ENCODE measurements at regions not wholly inside any gene's neighbourhood (a gene's known extent, or its start where the extent isn't known, plus 50 kb on each side); places are given as distances from the start of the nearest gene placed in this dataset.

DNA sequence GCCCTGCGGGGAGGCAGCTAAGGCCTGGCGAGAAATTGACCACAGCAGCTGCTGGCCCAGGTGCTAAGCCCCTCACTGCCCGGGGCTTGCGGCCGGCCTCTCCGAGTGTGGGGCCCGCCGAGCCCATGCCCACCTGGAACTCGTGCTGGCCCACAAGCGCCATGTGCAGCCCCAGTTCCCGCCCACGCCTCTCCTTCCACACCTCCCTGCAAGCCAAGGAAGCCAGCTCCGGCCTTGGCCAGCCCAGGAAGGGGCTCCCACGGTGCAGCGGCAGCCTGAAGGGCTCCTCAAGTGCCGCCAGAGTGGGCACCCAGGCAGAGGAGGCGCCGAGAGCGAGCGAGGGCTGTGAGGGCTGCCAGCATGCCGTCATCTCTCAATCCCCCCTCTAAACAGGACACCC lies 304.6 kb upstream of the FAM98A start:
- 8% methylated on average over 6 of the region's 21 CpGs for WGBS (ENCODE audit: low lambda C conversion rate)
- Histone ChIP-seq H3K79me2 (ENCODE audit: insufficient read depth) (no peaks in the 10 kb centered on the region), H2AFZ (ENCODE audit: low read depth) (no peak overlapping the region), H4K20me1 (ENCODE audit: insufficient read depth) (no peaks in the 10 kb centered on the region), H3K4me2 (no peak overlapping the region), H3K9me3 (0 out of 2 replicates have a peak, but pooled peaks cover 4% of the 10 kb centered on the region), H3K27me3 (ENCODE audit: insufficient read depth) (no peaks in the 10 kb centered on the region), H3K9me2 (no peaks in the 10 kb centered on the region), H3K36me3 (replicated peaks in 1 of 2; ENCODE audit: control insufficient read depth in 1 of 2, insufficient read depth in 2 of 2, low read length in 1 of 2) (no peaks in the 10 kb centered on the region), H3K9ac (no peak overlapping the region), H3K4me1 (ENCODE audit: control insufficient read depth in 1 of 2, insufficient read depth in 2 of 2, low read depth in 1 of 2, low read length in 1 of 2) (no peaks in the 10 kb centered on the region), H3F3A (replicated peaks; ENCODE audit: insufficient read depth) (no peaks in the 10 kb centered on the region), H3K27ac (ENCODE audit: low read depth in 2 of 2, low read length in 1 of 2) (no peak overlapping the region), H3K4me3 (ENCODE audit: low read depth in 2 of 2, low read length in 1 of 2) (no peak overlapping the region)
- CTCF ChIA-PET, result no interaction called here
- POLR2A ChIA-PET, result no interaction called here
- no peak for DNase-seq
- TF ChIP-seq, protein P1, sequence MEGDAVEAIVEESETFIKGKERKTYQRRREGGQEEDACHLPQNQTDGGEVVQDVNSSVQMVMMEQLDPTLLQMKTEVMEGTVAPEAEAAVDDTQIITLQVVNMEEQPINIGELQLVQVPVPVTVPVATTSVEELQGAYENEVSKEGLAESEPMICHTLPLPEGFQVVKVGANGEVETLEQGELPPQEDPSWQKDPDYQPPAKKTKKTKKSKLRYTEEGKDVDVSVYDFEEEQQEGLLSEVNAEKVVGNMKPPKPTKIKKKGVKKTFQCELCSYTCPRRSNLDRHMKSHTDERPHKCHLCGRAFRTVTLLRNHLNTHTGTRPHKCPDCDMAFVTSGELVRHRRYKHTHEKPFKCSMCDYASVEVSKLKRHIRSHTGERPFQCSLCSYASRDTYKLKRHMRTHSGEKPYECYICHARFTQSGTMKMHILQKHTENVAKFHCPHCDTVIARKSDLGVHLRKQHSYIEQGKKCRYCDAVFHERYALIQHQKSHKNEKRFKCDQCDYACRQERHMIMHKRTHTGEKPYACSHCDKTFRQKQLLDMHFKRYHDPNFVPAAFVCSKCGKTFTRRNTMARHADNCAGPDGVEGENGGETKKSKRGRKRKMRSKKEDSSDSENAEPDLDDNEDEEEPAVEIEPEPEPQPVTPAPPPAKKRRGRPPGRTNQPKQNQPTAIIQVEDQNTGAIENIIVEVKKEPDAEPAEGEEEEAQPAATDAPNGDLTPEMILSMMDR (IDR thresholded peaks at IDR 0.05), result no peak
- TF ChIP-seq RFX5 (IDR thresholded peaks at IDR 0.05; ENCODE audit: low read length), result no peak
- no peak for TF ChIP-seq NFIC (IDR thresholded peaks at IDR 0.05; ENCODE audit: borderline replicate concordance)
- TF ChIP-seq NRF1 (IDR thresholded peaks at IDR 0.05; ENCODE audit: low read depth, low read length), result no peak
- no peak for TF ChIP-seq EZH2phosphoT487 (IDR thresholded peaks at IDR 0.05; ENCODE audit: borderline replicate concordance, low read depth)
- no peak for TF ChIP-seq CHD2 (IDR thresholded peaks at IDR 0.05; ENCODE audit: low read length, partially characterized antibody)
- TF ChIP-seq EP300 (IDR thresholded peaks at IDR 0.05; ENCODE audit: borderline replicate concordance in 1 of 2, low read depth in 1 of 2, low read length in 1 of 2), result no peak

DNA sequence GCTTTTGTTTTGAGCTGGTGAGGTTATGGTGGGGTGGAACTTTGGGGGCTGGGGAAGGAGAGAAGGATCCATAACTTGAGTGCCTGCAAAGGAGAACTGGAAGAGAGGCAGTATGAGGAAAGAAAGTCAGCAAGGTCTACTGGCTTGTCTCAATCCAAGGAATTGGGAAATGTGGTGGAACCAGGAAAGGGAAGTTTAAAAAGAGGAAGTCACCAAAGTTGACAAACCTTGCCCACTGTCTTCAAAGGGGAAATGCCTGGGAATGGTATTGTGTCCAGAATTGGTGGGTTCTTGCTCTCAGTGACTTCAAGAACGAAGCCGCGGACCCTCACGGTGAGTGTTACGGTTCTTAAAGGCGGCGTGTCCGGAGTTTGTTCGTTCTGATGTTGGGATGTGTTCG lies 304.1 kb upstream of the FAM98A start:
- Histone ChIP-seq H3K27me3 (ENCODE audit: insufficient read depth) (no peaks in the 10 kb centered on the region), H3K4me3 (ENCODE audit: low read depth in 2 of 2, low read length in 1 of 2) (no peak overlapping the region), H3K4me1 (ENCODE audit: control insufficient read depth in 1 of 2, insufficient read depth in 2 of 2, low read depth in 1 of 2, low read length in 1 of 2) (no peaks in the 10 kb centered on the region), H3K36me3 (replicated peaks in 1 of 2; ENCODE audit: control insufficient read depth in 1 of 2, insufficient read depth in 2 of 2, low read length in 1 of 2) (no peaks in the 10 kb centered on the region), H2AFZ (ENCODE audit: low read depth) (no peak overlapping the region), H3K27ac (ENCODE audit: low read depth in 2 of 2, low read length in 1 of 2) (no peak overlapping the region), H3K9me2 (no peaks in the 10 kb centered on the region), H3K4me2 (no peak overlapping the region), H3K9me3 (0 out of 2 replicates have a peak, but pooled peaks cover 4% of the 10 kb centered on the region), H3K79me2 (ENCODE audit: insufficient read depth) (no peaks in the 10 kb centered on the region), H3K9ac (no peak overlapping the region), H4K20me1 (ENCODE audit: insufficient read depth) (no peaks in the 10 kb centered on the region), H3F3A (replicated peaks; ENCODE audit: insufficient read depth) (no peaks in the 10 kb centered on the region)
- 71% methylated on average over 10 of the region's 10 CpGs for WGBS (ENCODE audit: low lambda C conversion rate)
- no peak for DNase-seq
- TF ChIP-seq TCF12 (IDR thresholded peaks at IDR 0.05) (no peak), NFIC (IDR thresholded peaks at IDR 0.05; ENCODE audit: borderline replicate concordance) (no peak)
- ChIA-PET CTCF (no interaction called here), POLR2A (no interaction called here)

DNA sequence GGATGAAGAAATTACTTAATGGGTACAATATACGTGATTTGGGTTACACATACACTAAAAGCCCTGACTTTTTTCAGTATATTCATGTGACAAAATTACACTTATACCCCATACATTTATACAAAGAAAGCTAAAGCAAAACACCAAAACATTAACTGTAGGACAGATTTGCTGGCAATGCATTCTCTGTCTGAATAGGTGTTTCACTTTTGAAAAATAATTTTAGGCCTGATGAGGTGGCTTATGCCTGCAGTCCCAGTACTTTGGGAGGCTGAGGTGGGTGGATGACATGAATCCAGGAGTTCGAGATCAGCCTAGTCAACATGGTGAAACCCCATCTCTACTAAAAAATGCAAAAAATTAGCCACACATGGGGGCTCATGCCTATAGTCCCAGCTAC lies 301.5 kb upstream of the FAM98A start:
- Histone ChIP-seq H3K9me2 (no peaks in the 10 kb centered on the region), H3K79me2 (ENCODE audit: insufficient read depth) (no peaks in the 10 kb centered on the region), H3K27ac (ENCODE audit: low read depth in 2 of 2, low read length in 1 of 2) (no peak overlapping the region), H3F3A (replicated peaks; ENCODE audit: insufficient read depth) (no peaks in the 10 kb centered on the region), H4K20me1 (ENCODE audit: insufficient read depth) (no peaks in the 10 kb centered on the region), H3K27me3 (ENCODE audit: insufficient read depth) (no peaks in the 10 kb centered on the region), H3K4me3 (ENCODE audit: low read depth in 2 of 2, low read length in 1 of 2) (no peak overlapping the region), H2AFZ (ENCODE audit: low read depth) (no peak overlapping the region), H3K4me2 (no peak overlapping the region), H3K4me1 (ENCODE audit: control insufficient read depth in 1 of 2, insufficient read depth in 2 of 2, low read depth in 1 of 2, low read length in 1 of 2) (no peaks in the 10 kb centered on the region), H3K9me3 (0 out of 2 replicates have a peak, but pooled peaks cover 4% of the 10 kb centered on the region), H3K9ac (no peak overlapping the region), H3K36me3 (replicated peaks in 1 of 2; ENCODE audit: control insufficient read depth in 1 of 2, insufficient read depth in 2 of 2, low read length in 1 of 2) (no peaks in the 10 kb centered on the region)
- CTCF ChIA-PET, result no interaction called here
- no peak for DNase-seq
- POLR2A ChIA-PET, result no interaction called here
- 3% methylated on average over 2 of the region's 2 CpGs for WGBS (ENCODE audit: low lambda C conversion rate)
- TF ChIP-seq EZH2phosphoT487 (IDR thresholded peaks at IDR 0.05; ENCODE audit: borderline replicate concordance, low read depth), result no peak
- no peak for TF ChIP-seq TAF1 (IDR thresholded peaks at IDR 0.05; ENCODE audit: borderline replicate concordance, low read depth, low read length)
- no peak for TF ChIP-seq SMC3 (IDR thresholded peaks at IDR 0.05; ENCODE audit: low read depth, low read length)
- no peak for TF ChIP-seq POLR2AphosphoS5 (IDR thresholded peaks at IDR 0.05; ENCODE audit: low read depth, low read length)
- TF ChIP-seq FOXJ3 (CRISPR knock-in tag; IDR thresholded peaks at IDR 0.05), result no peak
- TF ChIP-seq GATA2 (CRISPR knock-in tag; IDR thresholded peaks at IDR 0.05), result no peak
- TF ChIP-seq, protein P1 (IDR thresholded peaks at IDR 0.05), result no peak
- TF ChIP-seq, protein P2, sequence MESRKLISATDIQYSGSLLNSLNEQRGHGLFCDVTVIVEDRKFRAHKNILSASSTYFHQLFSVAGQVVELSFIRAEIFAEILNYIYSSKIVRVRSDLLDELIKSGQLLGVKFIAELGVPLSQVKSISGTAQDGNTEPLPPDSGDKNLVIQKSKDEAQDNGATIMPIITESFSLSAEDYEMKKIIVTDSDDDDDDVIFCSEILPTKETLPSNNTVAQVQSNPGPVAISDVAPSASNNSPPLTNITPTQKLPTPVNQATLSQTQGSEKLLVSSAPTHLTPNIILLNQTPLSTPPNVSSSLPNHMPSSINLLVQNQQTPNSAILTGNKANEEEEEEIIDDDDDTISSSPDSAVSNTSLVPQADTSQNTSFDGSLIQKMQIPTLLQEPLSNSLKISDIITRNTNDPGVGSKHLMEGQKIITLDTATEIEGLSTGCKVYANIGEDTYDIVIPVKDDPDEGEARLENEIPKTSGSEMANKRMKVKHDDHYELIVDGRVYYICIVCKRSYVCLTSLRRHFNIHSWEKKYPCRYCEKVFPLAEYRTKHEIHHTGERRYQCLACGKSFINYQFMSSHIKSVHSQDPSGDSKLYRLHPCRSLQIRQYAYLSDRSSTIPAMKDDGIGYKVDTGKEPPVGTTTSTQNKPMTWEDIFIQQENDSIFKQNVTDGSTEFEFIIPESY (IDR thresholded peaks at IDR 0.05; ENCODE audit: borderline replicate concordance, low read depth), result no peak
- no peak for TF ChIP-seq NFIC (IDR thresholded peaks at IDR 0.05; ENCODE audit: borderline replicate concordance)
- TF ChIP-seq YY1 (IDR thresholded peaks at IDR 0.05; ENCODE audit: low read depth), result no peak
- no peak for TF ChIP-seq RCOR1 (IDR thresholded peaks at IDR 0.05; ENCODE audit: low read length)
- TF ChIP-seq SIN3A (IDR thresholded peaks at IDR 0.05; ENCODE audit: borderline replicate concordance, low read depth, low read length), result no peak

All from SK-N-SH (cell line).